BLaER1 treated with 17β-estradiol and CSF1 and Interleukin-3, amounts not matched to agents 10 nM and 100 nM (cell line): ENCODE measurements at regions not wholly inside any gene's neighbourhood (a gene's known extent, or its start where the extent isn't known, plus 50 kb on each side); places are given as distances from the start of the nearest gene placed in this dataset.

Experiments
- H3K27ac ChIP-seq, 11 experiments: shearing (Covaris generic); formaldehyde crosslinking; 2 replicates each; pipeline ENCODE4 v1.8.1; 2022
- H3K27me3 ChIP-seq, 11 experiments: shearing (Covaris generic); formaldehyde crosslinking; 2 replicates each; pipeline ENCODE4 v1.8.1; 2022
- H3K36me3 ChIP-seq, 11 experiments: shearing (Covaris generic); formaldehyde crosslinking; 2 replicates each; pipeline ENCODE4 v1.8.1; 2022
- H3K4me1 ChIP-seq, 10 experiments: shearing (Covaris generic); formaldehyde crosslinking; 2 replicates each; pipeline ENCODE4 v1.8.1; 2022
- H3K4me2 ChIP-seq, 11 experiments: shearing (Covaris generic); formaldehyde crosslinking; 2 replicates each; pipeline ENCODE4 v1.8.1; 2022
- H3K4me3 ChIP-seq, 10 experiments: shearing (Covaris generic); formaldehyde crosslinking; 2 replicates each; pipeline ENCODE4 v1.8.1; 2022
- H3K9ac ChIP-seq, 11 experiments: shearing (Covaris generic); formaldehyde crosslinking; 2 replicates each; pipeline ENCODE4 v1.8.1; 2022
- H3K9me3 ChIP-seq, 11 experiments: shearing (Covaris generic); formaldehyde crosslinking; replicated peaks in 1 of 11; 2 replicates each; pipeline ENCODE4 v1.8.1; 2022
- H4K20me1 ChIP-seq, 11 experiments: shearing (Covaris generic); formaldehyde crosslinking; 2 replicates each; pipeline ENCODE4 v1.8.1; 2022
- Cebpa-rat ChIP-seq, 11 experiments: shearing (Covaris generic); IDR thresholded peaks; 2 replicates each; pipeline ENCODE4 v1.8.1; 2022

- Histone ChIP-seq H3K4me3 (no peak overlapping the region), H3K9ac (no peak overlapping the region), H3K27me3 (no peaks in the 10 kb centered on the region), H3K27ac (no peak overlapping the region), H3K9me3 (no peaks in the 10 kb centered on the region), H4K20me1 (no peaks in the 10 kb centered on the region), H3K4me1 (peaks cover 0 to 8% (median 0%) of the 10 kb centered on the region in 10 experiments; a peak in 4 of 20 replicates), H3K4me2 (peak overlapping the region in 1 of 11 experiments; percentile 22; a peak in 2 of 22 replicates), H3K36me3 (no peaks in the 10 kb centered on the region)
- TF ChIP-seq Cebpa-rat (IDR thresholded peaks at IDR 0.05), result no peak; a peak in 1 of 22 replicates
Observed at GRCh38 chr6:9646342-9647070, 768.4 kb downstream of the TFAP2A start.

- Histone ChIP-seq H3K9ac (no peak overlapping the region), H3K9me3 (no peaks in the 10 kb centered on the region), H3K4me3 (no peak overlapping the region), H3K4me1 (no peaks in the 10 kb centered on the region), H3K27ac (no peak overlapping the region), H3K36me3 (no peaks in the 10 kb centered on the region), H3K4me2 (no peak overlapping the region), H4K20me1 (no peaks in the 10 kb centered on the region), H3K27me3 (no peaks in the 10 kb centered on the region)
- no peak for TF ChIP-seq Cebpa-rat (IDR thresholded peaks at IDR 0.05)
Observed at GRCh38 chr6:9638861-9639260, 776.0 kb downstream of the TFAP2A start.

- H3K27ac ChIP-seq, result no peak overlapping the region
- no peaks in the 10 kb centered on the region for H3K4me1 ChIP-seq
- no peak overlapping the region for H3K4me2 ChIP-seq
- no peaks in the 10 kb centered on the region for H4K20me1 ChIP-seq
- TF ChIP-seq Cebpa-rat (IDR thresholded peaks at IDR 0.05), result no peak
- no peaks in the 10 kb centered on the region for H3K27me3 ChIP-seq
- H3K36me3 ChIP-seq, result no peaks in the 10 kb centered on the region; a peak in 1 of 22 replicates
- H3K9me3 ChIP-seq, result peaks cover 14 to 19% (median 16%) of the 10 kb centered on the region in 11 experiments
- no peak overlapping the region for H3K4me3 ChIP-seq
- no peak overlapping the region for H3K9ac ChIP-seq
Observed at GRCh38 chr6:9634776-9635175, 780.1 kb downstream of the TFAP2A start.

- no peak for TF ChIP-seq Cebpa-rat (IDR thresholded peaks at IDR 0.05)
Observed at GRCh38 chr6:9632026-9632425, 782.8 kb downstream of the TFAP2A start.

GRCh38 chr6:9628819-9629218 lies 786.1 kb downstream of the TFAP2A start:
- no peaks in the 10 kb centered on the region; a peak in 1 of 22 replicates for H3K36me3 ChIP-seq

More at GRCh38 chr6:9632026-9632425, 782.8 kb downstream of the TFAP2A start:
- Histone ChIP-seq H3K9me3 (peaks cover 16 to 31% (median 23%) of the 10 kb centered on the region in 11 experiments), H3K4me3 (no peak overlapping the region), H4K20me1 (no peaks in the 10 kb centered on the region), H3K36me3 (no peaks in the 10 kb centered on the region; a peak in 1 of 22 replicates), H3K27ac (no peak overlapping the region), H3K4me1 (peaks cover 0 to 18% (median 0%) of the 10 kb centered on the region in 10 experiments; a peak in 6 of 20 replicates), H3K27me3 (no peaks in the 10 kb centered on the region), H3K9ac (no peak overlapping the region), H3K4me2 (no peak overlapping the region)

GRCh38 chr6:9627916-9628315 lies 787.0 kb downstream of the TFAP2A start:
- no peaks in the 10 kb centered on the region for H3K27me3 ChIP-seq
- H3K9me3 ChIP-seq, result peaks cover 22 to 53% (median 31%) of the 10 kb centered on the region in 11 experiments
- peaks cover 0 to 29% (median 5%) of the 10 kb centered on the region in 10 experiments; a peak in 7 of 20 replicates for H3K4me1 ChIP-seq
- no peak overlapping the region for H3K4me3 ChIP-seq
- no peaks in the 10 kb centered on the region for H4K20me1 ChIP-seq
- H3K27ac ChIP-seq, result no peak overlapping the region
- no peak for TF ChIP-seq Cebpa-rat (IDR thresholded peaks at IDR 0.05)
- H3K9ac ChIP-seq, result no peak overlapping the region
- H3K4me2 ChIP-seq, result no peak overlapping the region
- no peaks in the 10 kb centered on the region; a peak in 1 of 22 replicates for H3K36me3 ChIP-seq

More at GRCh38 chr6:9628819-9629218, 786.1 kb downstream of the TFAP2A start:
- Histone ChIP-seq H3K27ac (no peak overlapping the region), H3K4me2 (peak overlapping the region in 4 of 11 experiments; percentile 16 to 28 (median 22); a peak in 4 of 22 replicates), H3K9ac (no peak overlapping the region), H3K9me3 (peaks cover 22 to 53% (median 31%) of the 10 kb centered on the region in 11 experiments), H3K4me1 (peaks cover 0 to 22% (median 5%) of the 10 kb centered on the region in 10 experiments; a peak in 7 of 20 replicates), H3K27me3 (no peaks in the 10 kb centered on the region), H3K4me3 (no peak overlapping the region), H4K20me1 (no peaks in the 10 kb centered on the region)
- TF ChIP-seq Cebpa-rat (IDR thresholded peaks at IDR 0.05), result 0 out of 22 replicates have a peak, but pooled peaks of 1 of the 11 experiments have one; percentile 8

GRCh38 chr6:9623985-9624384 lies 790.9 kb downstream of the TFAP2A start:
- Histone ChIP-seq H3K4me1 (peaks cover 0 to 23% (median 5%) of the 10 kb centered on the region in 10 experiments; a peak in 7 of 20 replicates), H3K9ac (no peak overlapping the region), H3K4me2 (peak overlapping the region in 9 of 11 experiments; percentile 1 to 35 (median 14); a peak in 7 of 22 replicates), H3K36me3 (no peaks in the 10 kb centered on the region), H3K27ac (no peak overlapping the region), H3K4me3 (no peak overlapping the region), H3K27me3 (no peaks in the 10 kb centered on the region), H4K20me1 (no peaks in the 10 kb centered on the region), H3K9me3 (peaks cover 5 to 29% (median 12%) of the 10 kb centered on the region in 11 experiments; a peak in 15 of 22 replicates)
- TF ChIP-seq Cebpa-rat (IDR thresholded peaks at IDR 0.05), result no peak

GRCh38 chr6:9623228-9623832 lies 791.5 kb downstream of the TFAP2A start:
- no peak for TF ChIP-seq Cebpa-rat (IDR thresholded peaks at IDR 0.05)
- no peak overlapping the region for H3K9ac ChIP-seq

GRCh38 chr6:9621276-9621675 lies 793.6 kb downstream of the TFAP2A start:
- Histone ChIP-seq H3K4me1 (peaks cover 0 to 11% (median 5%) of the 10 kb centered on the region in 10 experiments; a peak in 5 of 20 replicates), H3K9me3 (peaks cover 5 to 19% (median 11%) of the 10 kb centered on the region in 11 experiments; a peak in 14 of 22 replicates), H3K27ac (no peak overlapping the region), H4K20me1 (no peaks in the 10 kb centered on the region), H3K27me3 (no peaks in the 10 kb centered on the region), H3K4me3 (no peak overlapping the region), H3K9ac (no peak overlapping the region), H3K36me3 (no peaks in the 10 kb centered on the region), H3K4me2 (no peak overlapping the region)
- no peak for TF ChIP-seq Cebpa-rat (IDR thresholded peaks at IDR 0.05)

More at GRCh38 chr6:9623228-9623832, 791.5 kb downstream of the TFAP2A start:
- Histone ChIP-seq H3K4me3 (no peak overlapping the region), H3K36me3 (no peaks in the 10 kb centered on the region), H3K4me2 (peak overlapping the region in 1 of 11 experiments; percentile 2; a peak in 2 of 22 replicates), H3K27ac (no peak overlapping the region), H4K20me1 (no peaks in the 10 kb centered on the region), H3K9me3 (peaks cover 5 to 22% (median 11%) of the 10 kb centered on the region in 11 experiments; a peak in 14 of 22 replicates), H3K4me1 (peaks cover 0 to 16% (median 5%) of the 10 kb centered on the region in 10 experiments; a peak in 5 of 20 replicates), H3K27me3 (no peaks in the 10 kb centered on the region)
